Lower leg skin (tissue), 3 donors: ENCODE measurements at regions not wholly inside any gene's neighbourhood (a gene's known extent, or its start where the extent isn't known, plus 50 kb on each side); places are given as distances from the start of the nearest gene placed in this dataset.

Experiments used
- POLR2A ChIP-seq, 2 donors: fragments of 450-650 bp; IDR thresholded peaks; one replicate each; pipeline ENCODE4 v1.6.1; 2016 to 2017; ENCODE audit warnings: antibody characterized with exemption in 2 of 2, mild to moderate bottlenecking in 1 of 2, moderate library complexity in 1 of 2
- TF ChIP-seq, protein P1 (sequence below), 3 donors: fragments of 450-650 bp; IDR thresholded peaks; one replicate each; pipeline ENCODE4 v1.5.1; 2016; ENCODE audit warnings: antibody characterized with exemption in 3 of 3, mild to moderate bottlenecking in 3 of 3, moderate library complexity in 2 of 3

DNA sequence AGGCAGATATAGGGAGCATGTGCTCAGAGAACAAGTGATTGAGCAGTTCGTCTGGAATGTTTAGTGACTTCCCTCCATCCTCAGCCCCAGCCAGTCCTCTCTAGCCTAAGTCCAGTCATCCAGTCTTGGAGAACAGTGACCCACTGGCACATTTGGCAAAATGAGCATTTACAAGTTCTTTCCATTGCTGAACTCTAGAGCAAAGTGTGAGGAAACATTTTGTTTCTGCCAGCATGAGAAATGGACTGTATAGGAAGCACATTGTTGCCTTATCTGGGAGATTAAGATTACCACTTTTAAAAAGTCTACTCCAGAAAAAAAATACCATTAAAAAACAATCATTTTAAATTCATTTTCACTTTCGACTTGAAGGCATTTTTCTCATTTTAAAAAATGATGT, 353.6 kb downstream of the SHQ1 start:
- TF ChIP-seq, protein P1, sequence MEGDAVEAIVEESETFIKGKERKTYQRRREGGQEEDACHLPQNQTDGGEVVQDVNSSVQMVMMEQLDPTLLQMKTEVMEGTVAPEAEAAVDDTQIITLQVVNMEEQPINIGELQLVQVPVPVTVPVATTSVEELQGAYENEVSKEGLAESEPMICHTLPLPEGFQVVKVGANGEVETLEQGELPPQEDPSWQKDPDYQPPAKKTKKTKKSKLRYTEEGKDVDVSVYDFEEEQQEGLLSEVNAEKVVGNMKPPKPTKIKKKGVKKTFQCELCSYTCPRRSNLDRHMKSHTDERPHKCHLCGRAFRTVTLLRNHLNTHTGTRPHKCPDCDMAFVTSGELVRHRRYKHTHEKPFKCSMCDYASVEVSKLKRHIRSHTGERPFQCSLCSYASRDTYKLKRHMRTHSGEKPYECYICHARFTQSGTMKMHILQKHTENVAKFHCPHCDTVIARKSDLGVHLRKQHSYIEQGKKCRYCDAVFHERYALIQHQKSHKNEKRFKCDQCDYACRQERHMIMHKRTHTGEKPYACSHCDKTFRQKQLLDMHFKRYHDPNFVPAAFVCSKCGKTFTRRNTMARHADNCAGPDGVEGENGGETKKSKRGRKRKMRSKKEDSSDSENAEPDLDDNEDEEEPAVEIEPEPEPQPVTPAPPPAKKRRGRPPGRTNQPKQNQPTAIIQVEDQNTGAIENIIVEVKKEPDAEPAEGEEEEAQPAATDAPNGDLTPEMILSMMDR (IDR thresholded peaks at IDR 0.05), result no peak
- TF ChIP-seq POLR2A (IDR thresholded peaks at IDR 0.05), result no peak
